Panc1 (cell line): ENCODE measurements at regions not wholly inside any gene's neighbourhood (a gene's known extent, or its start where the extent isn't known, plus 50 kb on each side); places are given as distances from the start of the nearest gene placed in this dataset.
"Not testable (repeated sequence)": the region's sequence is repeated elsewhere in the genome, so short reads cannot be mapped to it uniquely, and the experiment has no call there.

Experiments used
- ATAC-seq: fragments of 200-7000 bp; cut with Tn5 transposase; 2 replicates; pipeline ENCODE4 v1.9.1; 2020; ENCODE audit warnings: mild to moderate bottlenecking, moderate library complexity
- BruUV-seq: library from RNA; stranded (reverse); fragments of 400-500 nt; replicated peaks from 2 replicates; lab custom pipeline; 2021; lab: Mats Ljungman, UMichigan
- CTCF ChIA-PET: fragments of 300-600 bp; sonication (Branson Sonifier 250); formaldehyde crosslinking; loops from one replicate; lab custom pipeline; 2022; ENCODE audit warnings: antibody characterized with exemption; lab: Charles Lee
- POLR2A ChIA-PET: fragments of 300-600 bp; sonication (Branson Sonifier 250); formaldehyde crosslinking; loops from one replicate; lab custom pipeline; 2022; ENCODE audit warnings: antibody characterized with exemption; lab: Charles Lee
- DNase-seq: peaks from one replicate; pipeline ENCODE4 v3.0.0-alpha.2; 2010; ENCODE audit warnings: low read depth, low spot score
- H3K27ac ChIP-seq: 2 replicates; pipeline ENCODE4 v1.5.1; 2011; ENCODE audit warnings: mild to moderate bottlenecking, low read length, inconsistent platforms
- H3K27me3 ChIP-seq: fragments of 200-500 bp; sonication (Bioruptor generic); 2 replicates; pipeline ENCODE4 v1.6.0; 2014; ENCODE audit warnings: low read length, inconsistent platforms; ENCODE audit not compliant: control insufficient read depth, insufficient read depth
- H3K36me3 ChIP-seq: fragments of 200-500 bp; sonication (Bioruptor generic); 2 replicates; pipeline ENCODE4 v1.5.1; 2014; ENCODE audit warnings: inconsistent platforms, mild to moderate bottlenecking, low read length, moderate library complexity; ENCODE audit not compliant: control insufficient read depth, insufficient read depth
- H3K4me1 ChIP-seq: 2 replicates; pipeline ENCODE4 v1.5.1; 2011; ENCODE audit warnings: inconsistent platforms, mild to moderate bottlenecking, low read length, moderate library complexity; ENCODE audit not compliant: control insufficient read depth, insufficient read depth
- H3K4me3 ChIP-seq, 2 experiments: 2 replicates each; pipeline ENCODE4 v1.5.1; 2011 to 2012; ENCODE audit warnings: low read depth in 2 of 2, low read length in 2 of 2, mild to moderate bottlenecking in 2 of 2, inconsistent platforms in 1 of 2, moderate library complexity in 1 of 2
- H3K9me3 ChIP-seq: fragments of 200-500 bp; sonication (Bioruptor generic); 2 replicates; pipeline ENCODE4 v1.5.1; 2014; ENCODE audit warnings: low read depth, mild to moderate bottlenecking, inconsistent platforms, low read length, moderate library complexity; ENCODE audit not compliant: control insufficient read depth, insufficient read depth
- CTCF ChIP-seq: fragments of 450-650 bp; IDR thresholded peaks from 2 replicates; pipeline ENCODE4 v1.5.1; 2017; ENCODE audit warnings: mild to moderate bottlenecking
- POLR2AphosphoS5 ChIP-seq: IDR thresholded peaks from 2 replicates; pipeline ENCODE4 v1.6.1; 2012; ENCODE audit warnings: mild to moderate bottlenecking, low read depth, low read length, moderate library complexity
- REST ChIP-seq, 2 experiments: IDR thresholded peaks; 2 replicates each; pipeline ENCODE4 v1.6.1; 2011 to 2012; ENCODE audit warnings: low read depth in 2 of 2, control low read depth in 1 of 2, low read length in 1 of 2, mild to moderate bottlenecking in 1 of 2, moderate library complexity in 1 of 2; ENCODE audit not compliant: insufficient read depth in 1 of 2
- SIN3A ChIP-seq: IDR thresholded peaks from 2 replicates; pipeline ENCODE4 v1.6.1; 2012; ENCODE audit warnings: low read depth, mild to moderate bottlenecking, low read length, moderate library complexity, borderline replicate concordance; ENCODE audit not compliant: insufficient read depth
- TCF7L2 ChIP-seq: IDR thresholded peaks from 2 replicates; pipeline ENCODE4 v1.6.1; 2011; ENCODE audit warnings: mild to moderate bottlenecking, low read depth, low read length, inconsistent platforms
- in situ Hi-C: cut with HindIII; loops from 2 replicates; pipeline ENCODE4 v1.10.0; 2016; ENCODE audit warnings: low sequenced_read_pairs, low pct_unique_long_range_greater_than_20kb
- intact Hi-C: fragments of 100-400 bp; cut with micrococcal nuclease; formaldehyde crosslinking; loops from one replicate; pipeline ENCODE4 v1.10.0; 2022; ENCODE audit not compliant: unreplicated experiment

GRCh38 chr16:50487528-50487927 lies 60.7 kb upstream of the NKD1 start:
- in situ Hi-C loops, result no loop called here
- BruUV-seq, result no TSS peak
- ATAC-seq, result no peak

GRCh38 chr16:50486162-50486561 lies 62.0 kb upstream of the NKD1 start:
- H3K27ac ChIP-seq, BruUV-seq, H3K4me3 ChIP-seq, POLR2A ChIA-PET, DNase-seq, H3K36me3 ChIP-seq, H3K27me3 ChIP-seq, CTCF ChIA-PET, intact Hi-C loops, H3K9me3 ChIP-seq, H3K4me1 ChIP-seq, in situ Hi-C loops, ATAC-seq: not testable (repeated sequence)

More at GRCh38 chr16:50487528-50487927, 60.7 kb upstream of the NKD1 start:
- TF ChIP-seq POLR2AphosphoS5 (no peak), REST (IDR thresholded peaks at IDR 0.05; ENCODE audit: insufficient read depth in 1 of 2, low read depth in 2 of 2, low read length in 1 of 2) (no peak), TCF7L2 (no peak), CTCF (no peak)
- ChIA-PET POLR2A (no interaction called here), CTCF (no interaction called here)
- DNase-seq, result no peak
- H3K4me1 ChIP-seq, result no peaks in the 10 kb centered on the region
- H3K4me3 ChIP-seq, result no peak overlapping the region
- H3K9me3 ChIP-seq, result no peaks in the 10 kb centered on the region
- H3K36me3 ChIP-seq, result no peaks in the 10 kb centered on the region
- no peak overlapping the region for H3K27ac ChIP-seq
- H3K27me3 ChIP-seq, result no peaks in the 10 kb centered on the region; the same call in 1 of the 2 replicates
- intact Hi-C loops, result no loop called here

- Histone ChIP-seq H3K36me3 (no peaks in the 10 kb centered on the region), H3K4me1 (no peaks in the 10 kb centered on the region), H3K27ac (no peak overlapping the region), H3K9me3 (no peaks in the 10 kb centered on the region), H3K4me3 (no peak overlapping the region), H3K27me3 (no peaks in the 10 kb centered on the region; the same call in 1 of the 2 replicates)
- DNase-seq, result no peak
- no peak for ATAC-seq
- in situ Hi-C loops, result no loop called here
- intact Hi-C loops, result no loop called here
- BruUV-seq, result no TSS peak
- ChIA-PET POLR2A (no interaction called here), CTCF (no interaction called here)
- TF ChIP-seq CTCF (no peak), SIN3A (no peak), TCF7L2 (no peak), REST (IDR thresholded peaks at IDR 0.05; ENCODE audit: insufficient read depth in 1 of 2, low read depth in 2 of 2, low read length in 1 of 2) (no peak), POLR2AphosphoS5 (no peak)
Measured at GRCh38 chr16:50485232-50485631, 63.0 kb upstream of the NKD1 start.
